Spleen (tissue), 11 donors: ENCODE measurements at regions not wholly inside any gene's neighbourhood (a gene's known extent, or its start where the extent isn't known, plus 50 kb on each side); places are given as distances from the start of the nearest gene placed in this dataset.
"Not testable (repeated sequence)": the region's sequence is repeated elsewhere in the genome, so short reads cannot be mapped to it uniquely, and the experiment has no call there.

Experiments
- DNase-seq: peaks from one replicate; pipeline ENCODE4 v3.0.0-alpha.2; 2020
- H3K27ac ChIP-seq, 8 donors: fragments of 200-600 bp; sonication (generic) in 7 of 8; 1 replicate in 4 of 8; 2 replicates in 4 of 8; pipeline versions ENCODE4 v1.5.0 to v1.8.0; 2016 to 2021; ENCODE audit warnings: inconsistent platforms in 4 of 8, mild to moderate bottlenecking in 4 of 8, moderate library complexity in 1 of 8
- H3K27me3 ChIP-seq, 7 donors: fragments of 200-600 bp; sonication (generic) in 6 of 7; replicated peaks in 1 of 7; 1 replicate in 4 of 7; 2 replicates in 3 of 7; pipeline versions ENCODE4 v1.5.0 to v1.8.0; 2016 to 2021; ENCODE audit warnings: inconsistent platforms in 3 of 7, mild to moderate bottlenecking in 1 of 7
- H3K36me3 ChIP-seq, 6 donors: fragments of 200-600 bp; sonication (generic) in 5 of 6; 1 replicate in 4 of 6; 2 replicates in 2 of 6; pipeline versions ENCODE4 v1.5.0 to v1.8.0; 2016 to 2021; ENCODE audit warnings: inconsistent platforms in 2 of 6
- H3K4me1 ChIP-seq, 6 donors: fragments of 200-600 bp; sonication (generic) in 5 of 6; 1 replicate in 3 of 6; 2 replicates in 3 of 6; pipeline versions ENCODE4 v1.5.0 to v1.8.0; 2016 to 2021; ENCODE audit warnings: inconsistent platforms in 3 of 6
- H3K4me3 ChIP-seq, 8 donors: fragments of 200-600 bp; sonication (generic) in 7 of 8; 1 replicate in 4 of 8; 2 replicates in 4 of 8; pipeline versions ENCODE4 v1.5.0 to v1.8.0; 2016 to 2021; ENCODE audit warnings: inconsistent platforms in 4 of 8, mild to moderate bottlenecking in 4 of 8, moderate library complexity in 2 of 8
- H3K9me3 ChIP-seq, 8 donors: fragments of 200-600 bp; sonication (generic) in 7 of 8; 1 replicate in 4 of 8; 2 replicates in 4 of 8; pipeline versions ENCODE4 v1.5.0 to v1.8.0; 2016 to 2021; ENCODE audit warnings: inconsistent platforms in 4 of 8
- CTCF ChIP-seq, 11 experiments: fragments of 200-600 bp in 7 of 11; fragments of 450-650 bp in 4 of 11; sonication (generic) in 4 of 11; IDR thresholded peaks in 8 of 11; conservative IDR thresholded peaks in 3 of 11; 1 replicate in 7 of 11; 2 replicates in 4 of 11; pipeline versions ENCODE4 v1.4.0 to v1.8.0; 2016 to 2021; ENCODE audit warnings: antibody characterized with exemption in 11 of 11, inconsistent platforms in 4 of 11, mild to moderate bottlenecking in 1 of 11
- POLR2A ChIP-seq, 3 donors: fragments of 450-650 bp; IDR thresholded peaks; one replicate each; pipeline ENCODE4 v1.5.1; 2017; ENCODE audit warnings: antibody characterized with exemption in 3 of 3, mild to moderate bottlenecking in 1 of 3
- POLR2AphosphoS5 ChIP-seq, 3 donors: sonication (generic); formaldehyde crosslinking; IDR thresholded peaks; one replicate each; pipeline ENCODE4 v1.5.1; 2017; ENCODE audit warnings: antibody characterized with exemption in 3 of 3
- WGBS, 5 donors: extraction: QIAGEN DNeasy Blood & Tissue Kit in 3 of 5; methylation state at CpG; one replicate each; pipeline versions ENCODE4 v1.1.5 to v1.1.7; 2013 to 2018; 5-methylcytosine and 5-hydroxymethylcytosine counted together
- intact Hi-C: fragments of 100-400 bp; cut with DNase I; formaldehyde crosslinking; loops from one replicate; pipeline ENCODE4 v1.15.0; 2023; ENCODE audit warnings: low total_unique reads
- donor health status: healthy with polysubstance abuse.
- donor health status: DM: no; HTN: no; CAD: no; lungs with moderate emphysema.
- donor health status: DM: no; HTN: no; CAD: no.
- donor health status: Bipolar disorder and iron deficiency.
- donor health status: healthy.
- donor health status: DM: no; HTN: no; CAD: no.
- donor health status: DM: yes; HTN: yes; CAD: no.

DNA sequence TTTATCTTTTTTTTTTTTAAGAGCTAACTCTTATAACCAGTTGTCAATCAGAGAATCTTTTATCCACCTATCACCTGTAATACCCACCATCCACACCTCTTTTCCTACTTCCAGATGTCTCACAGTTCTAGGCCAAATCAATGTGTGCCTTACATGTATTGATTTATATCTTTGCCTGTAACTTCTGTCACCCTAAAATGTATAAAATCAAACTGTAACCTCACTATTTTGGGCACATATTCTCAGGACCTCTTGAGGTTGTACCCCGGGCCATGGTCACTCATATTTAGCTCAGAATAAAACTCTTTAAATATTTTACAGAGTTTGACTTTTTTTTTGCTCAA is 404.7 kb upstream of the RORB start:
- TF ChIP-seq POLR2AphosphoS5 (IDR thresholded peaks at IDR 0.05) (no peak), CTCF (IDR thresholded peaks at IDR 0.05 in 8 of 11, conservative IDR thresholded peaks at IDR 0.05 in 3 of 11) (no peak), POLR2A (IDR thresholded peaks at IDR 0.05) (no peak)
- Histone ChIP-seq H3K27ac (no peak overlapping the region), H3K36me3 (no peaks in the 10 kb centered on the region), H3K4me1 (no peaks in the 10 kb centered on the region), H3K27me3 (no peaks in the 10 kb centered on the region), H3K9me3 (no peaks in the 10 kb centered on the region), H3K4me3 (no peak overlapping the region)
- intact Hi-C loops = no loop called here
- DNase-seq = no peak
- WGBS, 5 donors = 71 to 91% (median 76%) methylated on average over 1 of the region's 1 CpG

GRCh38 chr9:74094037-74094436 is 403.1 kb upstream of the RORB start:
- H3K9me3 ChIP-seq, H3K27ac ChIP-seq, DNase-seq, H3K36me3 ChIP-seq, intact Hi-C loops, H3K27me3 ChIP-seq, H3K4me1 ChIP-seq, H3K4me3 ChIP-seq: not testable (repeated sequence)
- 65 to 79% (median 71%) methylated on average over 1 of the region's 1 CpG for WGBS, 5 donors

GRCh38 chr9:74094766-74095165 is 402.4 kb upstream of the RORB start:
- intact Hi-C loops = no loop called here
- Histone ChIP-seq H3K27me3 (no peaks in the 10 kb centered on the region), H3K4me1 (no peaks in the 10 kb centered on the region), H3K4me3 (no peak overlapping the region), H3K27ac (no peak overlapping the region), H3K9me3 (no peaks in the 10 kb centered on the region), H3K36me3 (no peaks in the 10 kb centered on the region)
- no peak for DNase-seq
- WGBS, 5 donors = 86 to 95% (median 92%) methylated on average over 1 of the region's 1 CpG
- TF ChIP-seq POLR2A (IDR thresholded peaks at IDR 0.05) (no peak), POLR2AphosphoS5 (IDR thresholded peaks at IDR 0.05) (no peak), CTCF (IDR thresholded peaks at IDR 0.05 in 8 of 11, conservative IDR thresholded peaks at IDR 0.05 in 3 of 11) (no peak)

GRCh38 chr9:74095925-74096324 is 401.2 kb upstream of the RORB start:
- 74 to 92% (median 88%) methylated on average over 2 of the region's 2 CpGs for WGBS, 5 donors
- intact Hi-C loops = no loop called here
- Histone ChIP-seq H3K27ac (no peak overlapping the region), H3K36me3 (no peaks in the 10 kb centered on the region), H3K27me3 (no peaks in the 10 kb centered on the region), H3K9me3 (no peaks in the 10 kb centered on the region), H3K4me3 (no peak overlapping the region), H3K4me1 (no peaks in the 10 kb centered on the region)
- TF ChIP-seq CTCF (IDR thresholded peaks at IDR 0.05 in 8 of 11, conservative IDR thresholded peaks at IDR 0.05 in 3 of 11) (no peak), POLR2A (IDR thresholded peaks at IDR 0.05) (no peak), POLR2AphosphoS5 (IDR thresholded peaks at IDR 0.05) (no peak)
- DNase-seq = no peak

GRCh38 chr9:74096420-74096819 is 400.7 kb upstream of the RORB start:
- no peaks in the 10 kb centered on the region for H3K27me3 ChIP-seq
- WGBS, 5 donors = 81 to 88% (median 85%) methylated on average over 2 of the region's 2 CpGs
- no peak for DNase-seq
- no peak overlapping the region for H3K27ac ChIP-seq
- H3K4me3 ChIP-seq = no peak overlapping the region
- intact Hi-C loops = no loop called here
- H3K4me1 ChIP-seq = no peaks in the 10 kb centered on the region
- no peaks in the 10 kb centered on the region for H3K9me3 ChIP-seq
- TF ChIP-seq POLR2AphosphoS5 (IDR thresholded peaks at IDR 0.05) (no peak), POLR2A (IDR thresholded peaks at IDR 0.05) (no peak), CTCF (IDR thresholded peaks at IDR 0.05 in 8 of 11, conservative IDR thresholded peaks at IDR 0.05 in 3 of 11) (no peak)
- H3K36me3 ChIP-seq = no peaks in the 10 kb centered on the region
